ENCODE measurements at regions not wholly inside any gene's neighbourhood (a gene's known extent, or its start where the extent isn't known, plus 50 kb on each side); places are given as distances from the start of the nearest gene placed in this dataset.
"Not testable (repeated sequence)": the region's sequence is repeated elsewhere in the genome, so short reads cannot be mapped to it uniquely, and the experiment has no call there.

DNA sequence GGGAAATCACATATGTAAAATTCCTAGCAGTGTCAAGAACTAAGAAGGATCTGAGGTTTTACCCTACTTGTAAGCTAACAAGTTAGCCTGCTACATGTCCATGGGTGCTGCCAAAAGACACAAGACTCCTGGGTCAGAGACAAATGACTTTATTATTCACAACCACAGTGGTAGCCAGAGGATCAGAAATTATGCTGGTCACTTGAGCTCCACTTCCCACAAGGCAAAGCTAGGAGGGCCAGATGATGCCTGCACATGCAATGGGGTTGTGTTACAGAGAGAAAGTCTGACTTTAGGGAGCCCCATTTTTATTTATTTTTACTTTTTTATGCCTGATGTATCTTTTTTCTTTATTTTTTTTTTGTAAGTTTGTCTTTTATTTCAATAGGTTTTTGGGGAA is 136.8 kb downstream of the S1PR1 start:
- DNase-seq, result no peak

DNA sequence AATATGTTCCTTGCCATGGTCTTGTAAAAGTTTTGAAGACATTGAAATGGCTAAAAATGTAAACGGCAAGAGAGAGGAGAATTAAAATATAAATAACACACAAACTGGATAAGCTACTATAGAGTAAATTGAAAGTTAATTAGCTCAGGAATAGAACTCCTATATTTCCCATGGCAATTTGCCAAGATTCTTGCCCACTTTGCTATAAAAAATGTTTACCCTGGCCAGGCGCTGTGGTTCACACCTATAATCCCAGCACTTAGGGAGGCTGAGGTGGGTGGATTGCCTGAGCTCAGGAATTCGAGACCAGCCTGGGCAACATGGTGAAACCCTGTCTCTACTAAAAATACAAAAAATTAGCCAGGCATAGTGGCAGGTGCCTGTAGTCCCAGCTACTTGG is 138.6 kb downstream of the S1PR1 start:
- not testable (repeated sequence) for DNase-seq

- DNase-seq, result no peak
Observed at GRCh38 chr1:101376121-101377083, 139.6 kb downstream of the S1PR1 start.

- no peak for DNase-seq
Observed at GRCh38 chr1:101377084-101377835, 140.4 kb downstream of the S1PR1 start.

DNA sequence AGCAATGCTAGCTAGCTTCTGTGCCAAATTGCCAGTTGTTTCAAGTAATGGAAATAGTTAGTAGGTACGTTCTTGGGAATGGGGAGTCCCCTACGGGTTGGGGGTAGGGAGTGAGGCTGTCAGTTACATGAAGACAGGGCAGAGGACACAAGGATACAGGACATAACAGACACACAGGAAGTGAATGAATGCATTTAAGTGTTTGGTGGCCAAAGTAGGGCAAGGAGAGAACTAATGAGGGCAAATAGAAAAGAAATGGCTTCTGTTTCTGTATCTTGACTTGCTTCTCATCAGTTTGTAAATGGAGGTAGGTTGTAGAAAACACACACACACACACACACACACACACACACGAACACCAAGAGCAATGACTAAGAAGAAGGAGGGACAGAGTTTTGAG is 142.2 kb downstream of the S1PR1 start:
- DNase-seq, result no peak

- no peak for DNase-seq
Observed at GRCh38 chr1:101379950-101380349, 143.1 kb downstream of the S1PR1 start.

- no peak for DNase-seq
Observed at GRCh38 chr1:101382135-101382534, 145.3 kb downstream of the S1PR1 start.

- DNase-seq, result no peak
Observed at GRCh38 chr1:101388904-101389546, 152.2 kb downstream of the S1PR1 start.

DNA sequence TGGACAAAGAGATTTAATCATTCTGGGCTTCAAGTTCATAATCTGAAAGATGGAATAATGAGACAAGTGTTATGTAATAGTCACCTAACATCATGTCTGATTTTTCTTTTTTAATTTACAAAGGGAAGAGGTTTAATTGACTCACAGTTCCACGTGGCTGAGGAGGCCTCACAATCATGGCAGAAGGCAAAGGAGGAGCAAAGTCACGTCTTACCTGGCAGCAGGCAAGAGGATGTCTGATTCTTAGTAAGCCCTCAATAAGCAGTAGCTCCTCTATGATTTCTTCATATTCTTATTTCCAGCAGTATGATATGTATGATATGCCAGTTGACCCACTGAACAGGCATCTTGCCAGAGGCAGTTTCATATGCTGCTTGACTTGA is 152.7 kb downstream of the S1PR1 start:
- DNase-seq, result no peak

- no peak for DNase-seq
Observed at GRCh38 chr1:101392552-101392951, 155.7 kb downstream of the S1PR1 start.

DNA sequence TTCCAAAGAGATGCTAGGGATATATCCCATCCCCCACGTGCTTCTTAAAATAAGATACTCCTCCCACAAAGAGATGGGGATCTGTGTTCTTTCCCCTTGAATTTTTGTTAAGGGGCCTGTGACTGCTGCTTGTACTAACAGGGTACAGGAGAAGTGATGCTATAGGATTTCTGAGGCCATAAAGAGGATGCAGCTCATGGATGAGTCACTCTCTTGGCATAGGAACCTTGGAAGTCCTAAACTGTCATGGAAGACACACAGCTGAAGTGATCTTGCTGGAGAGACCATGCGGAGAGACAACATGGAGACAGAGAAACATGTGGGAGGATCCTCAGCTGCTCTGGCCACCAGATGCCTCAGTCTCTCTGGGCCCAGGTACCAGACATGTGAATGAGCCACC is 157.2 kb downstream of the S1PR1 start:
- DNase-seq, result no peak

DNA sequence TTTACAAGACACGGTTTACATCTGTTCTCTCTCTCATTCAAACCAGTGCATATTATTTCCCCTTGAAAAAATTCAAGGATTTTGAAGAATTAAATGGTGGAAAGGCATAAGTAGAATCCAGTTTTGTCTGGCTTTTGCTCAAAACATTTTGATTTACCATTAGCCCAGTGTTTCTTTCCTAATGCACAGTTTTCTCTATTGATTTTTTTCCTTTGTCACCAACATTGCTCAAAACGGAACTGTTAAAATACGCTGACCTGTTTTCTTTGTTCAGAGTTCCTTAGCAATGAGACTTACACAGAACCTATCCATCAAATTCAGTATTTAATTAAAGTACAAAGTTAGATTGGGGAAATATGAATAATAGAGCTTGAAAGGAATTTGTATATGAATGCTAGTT is 162.4 kb downstream of the S1PR1 start:
- DNase-seq, result no peak

DNA sequence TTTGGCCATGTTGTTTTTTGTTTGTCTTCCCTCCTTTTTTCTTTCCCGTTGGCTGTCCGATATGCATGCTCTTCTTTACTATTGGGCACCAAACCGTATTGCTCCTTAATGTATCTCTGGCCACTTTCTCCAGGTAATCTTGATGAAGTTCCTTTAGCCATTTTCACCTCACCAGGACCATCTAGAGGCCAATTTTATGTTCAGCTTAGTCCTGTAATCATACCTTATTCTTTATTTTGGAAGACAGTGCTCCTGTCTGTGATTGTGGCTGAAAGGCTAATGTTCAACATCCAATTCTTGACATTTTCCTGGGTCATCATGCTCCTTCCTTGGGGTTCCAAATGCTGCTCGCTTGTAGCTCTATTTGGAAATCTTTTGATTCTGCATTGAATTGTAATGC is 169.5 kb downstream of the S1PR1 start:
- DNase-seq, result no peak

DNA sequence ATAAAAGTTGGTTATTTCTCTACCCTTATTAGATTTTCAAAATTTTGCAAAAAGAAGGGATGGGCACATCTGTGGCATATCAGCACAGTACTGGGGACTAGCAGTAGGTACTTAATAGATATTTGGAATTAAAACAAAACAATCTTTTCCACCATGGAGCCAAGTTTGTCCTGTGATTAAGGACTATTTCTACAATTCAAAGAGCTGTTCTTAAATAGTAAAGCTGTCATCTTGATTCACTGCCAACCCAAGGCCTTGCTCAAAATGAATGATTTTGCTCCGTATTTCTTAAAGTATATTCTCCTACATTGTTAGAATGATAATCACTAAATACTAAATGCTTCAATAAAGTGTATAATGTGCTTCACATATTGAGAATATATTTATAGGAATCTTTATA is 169.9 kb downstream of the S1PR1 start:
- DNase-seq, result no peak

GRCh38 chr1:101407505-101408211 is 170.8 kb downstream of the S1PR1 start:
- DNase-seq, result no peak

GRCh38 chr1:101408212-101409042 is 171.6 kb downstream of the S1PR1 start:
- no peak for DNase-seq

DNA sequence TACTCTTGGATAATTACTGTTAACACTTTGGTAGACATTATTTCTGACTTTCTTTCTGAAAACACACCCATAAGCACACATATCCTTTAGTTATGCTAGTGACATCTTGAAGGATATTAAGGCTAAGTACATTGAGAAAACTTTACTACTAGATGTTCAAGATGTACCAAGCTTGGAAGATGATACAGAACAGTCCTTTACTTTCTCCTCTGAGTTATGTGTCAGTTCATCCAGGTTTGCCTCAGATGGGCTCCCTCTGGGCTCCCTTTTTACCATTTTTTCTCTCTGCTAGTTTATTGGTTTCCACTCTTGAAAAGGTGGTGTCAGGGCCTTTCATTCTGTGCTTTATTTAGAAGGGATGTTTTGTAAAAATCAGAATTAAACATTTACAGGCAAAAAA is 172.3 kb downstream of the S1PR1 start:
- DNase-seq, result no peak

- DNase-seq, result no peak
Observed at GRCh38 chr1:101410048-101410878, 173.4 kb downstream of the S1PR1 start.

GRCh38 chr1:101420406-101420805 is 183.6 kb downstream of the S1PR1 start:
- DNase-seq, result no peak

- not testable (repeated sequence) for DNase-seq
Observed at GRCh38 chr1:101428083-101428482, 191.3 kb downstream of the S1PR1 start.

- DNase-seq, result no peak
Observed at GRCh38 chr1:101428562-101428961, 191.7 kb downstream of the S1PR1 start.

Measured in DMS79 treated with DMSO at 0.1 percent for 48 hours (cell line).